Hepatocyte (in vitro differentiated cells): ENCODE measurements at regions not wholly inside any gene's neighbourhood (a gene's known extent, or its start where the extent isn't known, plus 50 kb on each side); places are given as distances from the start of the nearest gene placed in this dataset.

ENCODE experiments used
- EZH2 ChIP-seq: fragments of 200-600 bp; sonication (generic); IDR thresholded peaks from 2 replicates; pipeline ENCODE4 v1.6.1; 2016; ENCODE audit warnings: antibody characterized with exemption, mild to moderate bottlenecking, borderline replicate concordance
- EZH2phosphoT487 ChIP-seq: fragments of 200-600 bp; sonication (generic); IDR thresholded peaks from one replicate; pipeline ENCODE4 v1.6.1; 2018; ENCODE audit warnings: antibody characterized with exemption, mild to moderate bottlenecking, low read depth, moderate library complexity; ENCODE audit not compliant: unreplicated experiment, severe bottlenecking
- TF ChIP-seq, protein P1 (sequence below): fragments of 200-600 bp; sonication (generic); IDR thresholded peaks from 2 replicates; pipeline ENCODE4 v1.5.1; 2016; ENCODE audit warnings: antibody characterized with exemption, mild to moderate bottlenecking; ENCODE audit not compliant: poor library complexity

DNA sequence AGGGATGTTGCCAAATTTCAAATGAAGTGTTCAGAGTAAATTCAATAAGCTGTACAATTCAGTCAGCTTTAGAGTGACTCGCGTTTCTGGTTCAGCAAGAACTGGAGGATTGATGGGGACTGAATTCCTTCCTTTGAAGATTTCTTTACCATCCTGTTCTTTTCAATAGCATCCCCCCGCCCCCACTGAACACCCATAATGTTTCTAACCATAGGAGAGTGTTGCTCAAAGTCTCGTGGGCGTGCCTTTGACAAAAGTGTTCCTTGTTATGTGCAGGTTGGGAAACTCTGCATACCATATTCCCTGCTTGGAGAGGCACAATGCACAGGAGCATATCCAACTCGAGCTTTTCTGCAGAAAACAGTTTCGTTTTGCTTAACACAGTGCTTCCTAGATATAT lies 323.5 kb upstream of the CASK start:
- TF ChIP-seq EZH2phosphoT487, result no peak
- TF ChIP-seq, protein P1, sequence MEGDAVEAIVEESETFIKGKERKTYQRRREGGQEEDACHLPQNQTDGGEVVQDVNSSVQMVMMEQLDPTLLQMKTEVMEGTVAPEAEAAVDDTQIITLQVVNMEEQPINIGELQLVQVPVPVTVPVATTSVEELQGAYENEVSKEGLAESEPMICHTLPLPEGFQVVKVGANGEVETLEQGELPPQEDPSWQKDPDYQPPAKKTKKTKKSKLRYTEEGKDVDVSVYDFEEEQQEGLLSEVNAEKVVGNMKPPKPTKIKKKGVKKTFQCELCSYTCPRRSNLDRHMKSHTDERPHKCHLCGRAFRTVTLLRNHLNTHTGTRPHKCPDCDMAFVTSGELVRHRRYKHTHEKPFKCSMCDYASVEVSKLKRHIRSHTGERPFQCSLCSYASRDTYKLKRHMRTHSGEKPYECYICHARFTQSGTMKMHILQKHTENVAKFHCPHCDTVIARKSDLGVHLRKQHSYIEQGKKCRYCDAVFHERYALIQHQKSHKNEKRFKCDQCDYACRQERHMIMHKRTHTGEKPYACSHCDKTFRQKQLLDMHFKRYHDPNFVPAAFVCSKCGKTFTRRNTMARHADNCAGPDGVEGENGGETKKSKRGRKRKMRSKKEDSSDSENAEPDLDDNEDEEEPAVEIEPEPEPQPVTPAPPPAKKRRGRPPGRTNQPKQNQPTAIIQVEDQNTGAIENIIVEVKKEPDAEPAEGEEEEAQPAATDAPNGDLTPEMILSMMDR, result no peak
- no peak for TF ChIP-seq EZH2
